Esophagus muscularis mucosa (tissue), 4 donors: ENCODE measurements at regions not wholly inside any gene's neighbourhood (a gene's known extent, or its start where the extent isn't known, plus 50 kb on each side); places are given as distances from the start of the nearest gene placed in this dataset.

Experiments used
- EP300 ChIP-seq: sonication (generic); formaldehyde crosslinking; IDR thresholded peaks from one replicate; pipeline ENCODE4 v1.6.1; 2017; ENCODE audit warnings: antibody characterized with exemption
- POLR2A ChIP-seq: fragments of 450-650 bp; IDR thresholded peaks from one replicate; pipeline ENCODE4 v1.6.1; 2017; ENCODE audit warnings: antibody characterized with exemption, moderate library complexity, mild to moderate bottlenecking, low read depth
- POLR2AphosphoS5 ChIP-seq, 2 donors: sonication (generic); formaldehyde crosslinking; IDR thresholded peaks; one replicate each; pipeline ENCODE4 v1.6.1; 2017; ENCODE audit warnings: antibody characterized with exemption in 2 of 2
- TF ChIP-seq, protein P1 (sequence below), 3 experiments: fragments of 200-600 bp in 2 of 3; fragments of 450-650 bp in 1 of 3; sonication (generic) in 2 of 3; IDR thresholded peaks; one replicate each; pipeline ENCODE4 v1.5.1; 2017 to 2019; ENCODE audit warnings: antibody characterized with exemption in 3 of 3, mild to moderate bottlenecking in 2 of 3, moderate library complexity in 1 of 3

DNA sequence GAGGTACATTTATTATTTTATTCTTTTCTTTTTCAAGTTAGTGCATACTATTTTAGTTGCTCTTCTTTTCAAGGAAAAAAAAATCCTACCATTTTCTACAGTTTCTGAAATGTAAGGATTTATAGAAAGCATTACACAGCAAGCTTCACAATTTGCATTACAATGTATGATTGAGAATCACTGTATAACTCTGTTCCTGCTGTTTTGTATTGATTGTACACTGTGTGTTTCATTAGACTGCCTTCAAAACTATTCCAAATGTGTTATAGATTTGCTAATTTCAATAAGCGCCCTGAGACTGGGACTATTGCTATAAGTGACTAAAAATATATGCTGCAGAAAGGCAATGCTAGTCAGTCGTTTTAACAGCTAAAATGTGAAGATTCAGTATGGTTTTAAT lies 479.7 kb upstream of the EYS start:
- TF ChIP-seq EP300 (no peak), POLR2AphosphoS5 (IDR thresholded peaks at IDR 0.05) (no peak), POLR2A (no peak)
- TF ChIP-seq, protein P1, sequence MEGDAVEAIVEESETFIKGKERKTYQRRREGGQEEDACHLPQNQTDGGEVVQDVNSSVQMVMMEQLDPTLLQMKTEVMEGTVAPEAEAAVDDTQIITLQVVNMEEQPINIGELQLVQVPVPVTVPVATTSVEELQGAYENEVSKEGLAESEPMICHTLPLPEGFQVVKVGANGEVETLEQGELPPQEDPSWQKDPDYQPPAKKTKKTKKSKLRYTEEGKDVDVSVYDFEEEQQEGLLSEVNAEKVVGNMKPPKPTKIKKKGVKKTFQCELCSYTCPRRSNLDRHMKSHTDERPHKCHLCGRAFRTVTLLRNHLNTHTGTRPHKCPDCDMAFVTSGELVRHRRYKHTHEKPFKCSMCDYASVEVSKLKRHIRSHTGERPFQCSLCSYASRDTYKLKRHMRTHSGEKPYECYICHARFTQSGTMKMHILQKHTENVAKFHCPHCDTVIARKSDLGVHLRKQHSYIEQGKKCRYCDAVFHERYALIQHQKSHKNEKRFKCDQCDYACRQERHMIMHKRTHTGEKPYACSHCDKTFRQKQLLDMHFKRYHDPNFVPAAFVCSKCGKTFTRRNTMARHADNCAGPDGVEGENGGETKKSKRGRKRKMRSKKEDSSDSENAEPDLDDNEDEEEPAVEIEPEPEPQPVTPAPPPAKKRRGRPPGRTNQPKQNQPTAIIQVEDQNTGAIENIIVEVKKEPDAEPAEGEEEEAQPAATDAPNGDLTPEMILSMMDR (IDR thresholded peaks at IDR 0.05): no peak
